ENCODE measurements at regions not wholly inside any gene's neighbourhood (a gene's known extent, or its start where the extent isn't known, plus 50 kb on each side); places are given as distances from the start of the nearest gene placed in this dataset.

DNA sequence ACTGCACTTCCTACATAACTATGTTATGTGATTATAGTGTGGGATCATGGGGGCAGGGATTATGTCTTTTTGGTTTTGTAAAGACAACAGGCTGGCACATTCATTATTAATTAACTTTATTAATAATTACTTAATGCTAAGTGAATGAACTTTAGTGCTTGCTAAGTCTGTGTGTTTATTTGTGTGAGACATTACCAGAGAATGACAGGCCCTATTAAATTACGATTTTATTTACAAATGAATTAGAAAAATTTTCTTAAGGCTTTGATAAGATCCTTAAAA lies 100.9 kb downstream of the CD83 start:
- H3K27me3 Mint-ChIP-seq (ENCODE audit: low read depth), result peaks cover 37% of the 10 kb centered on the region
- H3K36me3 Mint-ChIP-seq (ENCODE audit: insufficient read depth in 1 of 3, low read depth in 3 of 3), result peaks cover 0 to 4% (median 2%) of the 10 kb centered on the region in 3 experiments; a peak in 2 of 7 replicates

More for the DNA sequence above, 100.9 kb downstream of the CD83 start:
- Histone ChIP-seq H3K14ac (ENCODE audit: insufficient read depth, low read length) (no peak overlapping the region), H4K8ac (replicated peaks; ENCODE audit: insufficient read length, low read depth, low read length) (no peak overlapping the region), H2BK20ac (ENCODE audit: low read depth, low read length, poor library complexity, severe bottlenecking) (no peak overlapping the region), H3K79me2 (ENCODE audit: insufficient read depth, low read length) (no peaks in the 10 kb centered on the region), H4K20me1 (ENCODE audit: control insufficient read depth, insufficient read depth, insufficient read length) (no peaks in the 10 kb centered on the region), H3K23ac (ENCODE audit: insufficient read length, low read depth, low read length) (no peak overlapping the region), H3K27me3 (ENCODE audit: insufficient read depth, low read length) (no peaks in the 10 kb centered on the region), H3K9ac (ENCODE audit: extremely low read depth, insufficient read length, low read length) (no peak overlapping the region), H3K79me1 (ENCODE audit: insufficient read depth, low read depth, low read length, poor library complexity, severe bottlenecking) (no peaks in the 10 kb centered on the region), H3K18ac (ENCODE audit: insufficient read length, low read depth, low read length) (no peak overlapping the region), H2AFZ (ENCODE audit: low read length) (no peak overlapping the region), H2BK5ac (ENCODE audit: insufficient read length, low read length) (no peak overlapping the region), H3K56ac (ENCODE audit: insufficient read length, low read depth, low read length) (no peak overlapping the region), H2BK15ac (ENCODE audit: low read depth, low read length) (no peak overlapping the region), H3K4ac (ENCODE audit: low read depth, low read length) (no peak overlapping the region), H3K4me2 (ENCODE audit: insufficient read depth, insufficient read length, low read length) (no peak overlapping the region), H3K23me2 (ENCODE audit: insufficient read length, low read depth, low read length, poor library complexity, severe bottlenecking) (no peaks in the 10 kb centered on the region), H2BK12ac (ENCODE audit: insufficient read length, low read depth, low read length) (no peak overlapping the region), H3K4me1 (ENCODE audit: insufficient read depth, low read length) (no peaks in the 10 kb centered on the region), H2AK5ac (ENCODE audit: insufficient read length, low read length) (no peak overlapping the region), H4K91ac (ENCODE audit: insufficient read length, low read depth, low read length) (no peak overlapping the region), H3T11ph (ENCODE audit: low read length) (no peak overlapping the region), H3K27ac (ENCODE audit: insufficient read length, low read depth, low read length) (no peak overlapping the region), H2BK120ac (ENCODE audit: low read depth, low read length, poor library complexity, severe bottlenecking) (no peak overlapping the region), H4K5ac (ENCODE audit: insufficient read length, low read depth, low read length) (no peak overlapping the region), H3K9me3 (ENCODE audit: control insufficient read depth, low read depth, low read length) (no peaks in the 10 kb centered on the region)
- WGBS (ENCODE audit: extremely low coverage, insufficient read length, low lambda C conversion rate), result no CpG with 5 or more reads among the region's 1 CpG
- no peak for DNase-seq
- no peak overlapping the region; a peak in 1 of 7 replicates for H3K27ac Mint-ChIP-seq
- H3K4me1 Mint-ChIP-seq, result peaks cover 3 to 4% of the 10 kb centered on the region in 2 experiments; a peak in 1 of 4 replicates
- H3K9me3 Mint-ChIP-seq, result no peaks in the 10 kb centered on the region; a peak in 1 of 5 replicates
- H3K4me3 Mint-ChIP-seq, result no peak overlapping the region
- TF ChIP-seq, protein P1, sequence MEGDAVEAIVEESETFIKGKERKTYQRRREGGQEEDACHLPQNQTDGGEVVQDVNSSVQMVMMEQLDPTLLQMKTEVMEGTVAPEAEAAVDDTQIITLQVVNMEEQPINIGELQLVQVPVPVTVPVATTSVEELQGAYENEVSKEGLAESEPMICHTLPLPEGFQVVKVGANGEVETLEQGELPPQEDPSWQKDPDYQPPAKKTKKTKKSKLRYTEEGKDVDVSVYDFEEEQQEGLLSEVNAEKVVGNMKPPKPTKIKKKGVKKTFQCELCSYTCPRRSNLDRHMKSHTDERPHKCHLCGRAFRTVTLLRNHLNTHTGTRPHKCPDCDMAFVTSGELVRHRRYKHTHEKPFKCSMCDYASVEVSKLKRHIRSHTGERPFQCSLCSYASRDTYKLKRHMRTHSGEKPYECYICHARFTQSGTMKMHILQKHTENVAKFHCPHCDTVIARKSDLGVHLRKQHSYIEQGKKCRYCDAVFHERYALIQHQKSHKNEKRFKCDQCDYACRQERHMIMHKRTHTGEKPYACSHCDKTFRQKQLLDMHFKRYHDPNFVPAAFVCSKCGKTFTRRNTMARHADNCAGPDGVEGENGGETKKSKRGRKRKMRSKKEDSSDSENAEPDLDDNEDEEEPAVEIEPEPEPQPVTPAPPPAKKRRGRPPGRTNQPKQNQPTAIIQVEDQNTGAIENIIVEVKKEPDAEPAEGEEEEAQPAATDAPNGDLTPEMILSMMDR (conservative IDR thresholded peaks at IDR 0.05), result no peak
